Stimulated activated CD8-positive, alpha-beta memory T cell treated with anti-CD3 and anti-CD28 coated beads, Interleukin-15, amount 100 ng/mL, for 48 hours (primary cell): ENCODE measurements at regions not wholly inside any gene's neighbourhood (a gene's known extent, or its start where the extent isn't known, plus 50 kb on each side); places are given as distances from the start of the nearest gene placed in this dataset.
"Not testable (repeated sequence)": the region's sequence is repeated elsewhere in the genome, so short reads cannot be mapped to it uniquely, and the experiment has no call there.

ENCODE experiments used
- DNase-seq, 2 donors: peaks; one replicate each; pipeline ENCODE4 v3.0.0-alpha.2; 2020; ENCODE audit warnings: low read depth in 2 of 2

DNA sequence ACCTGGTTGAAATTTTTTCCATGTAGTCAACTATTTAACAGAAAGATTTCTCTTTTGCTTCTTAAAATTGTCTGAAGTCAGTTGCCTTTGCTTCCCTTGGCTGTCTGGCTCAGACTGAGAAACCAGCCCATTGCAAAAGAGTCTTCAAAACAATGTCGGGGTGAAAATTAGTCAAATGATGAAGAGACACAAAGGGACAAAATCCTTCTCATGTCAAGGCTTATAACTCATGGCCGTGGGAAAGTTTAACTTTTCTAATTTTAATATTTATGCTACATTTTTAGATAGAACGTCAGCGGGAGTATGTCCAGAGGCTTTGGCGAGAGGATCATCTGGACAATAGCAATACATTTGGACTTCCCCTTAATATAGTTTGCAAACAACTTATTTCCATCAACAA lies 127.2 kb downstream of the CD164 start:
- DNase-seq = no peak

DNA sequence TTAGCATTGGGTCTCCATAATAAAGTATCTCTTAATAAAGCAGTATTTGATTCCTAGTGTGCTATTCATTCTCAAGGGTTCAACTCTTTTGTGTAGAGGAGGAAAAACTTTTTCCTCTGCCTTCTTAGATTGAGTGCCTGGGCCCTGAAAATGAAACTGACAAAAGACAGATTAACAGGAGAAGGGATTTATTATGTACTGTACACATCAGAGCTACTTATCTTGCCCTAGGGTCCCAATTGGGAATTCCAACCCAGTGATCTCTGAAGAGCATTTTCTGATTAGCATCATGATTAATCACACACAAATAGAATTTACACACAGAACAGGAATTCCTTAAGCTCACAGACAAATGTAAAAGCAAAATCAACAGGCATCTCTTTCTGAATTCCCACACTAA lies 128.9 kb downstream of the CD164 start:
- DNase-seq = no peak

DNA sequence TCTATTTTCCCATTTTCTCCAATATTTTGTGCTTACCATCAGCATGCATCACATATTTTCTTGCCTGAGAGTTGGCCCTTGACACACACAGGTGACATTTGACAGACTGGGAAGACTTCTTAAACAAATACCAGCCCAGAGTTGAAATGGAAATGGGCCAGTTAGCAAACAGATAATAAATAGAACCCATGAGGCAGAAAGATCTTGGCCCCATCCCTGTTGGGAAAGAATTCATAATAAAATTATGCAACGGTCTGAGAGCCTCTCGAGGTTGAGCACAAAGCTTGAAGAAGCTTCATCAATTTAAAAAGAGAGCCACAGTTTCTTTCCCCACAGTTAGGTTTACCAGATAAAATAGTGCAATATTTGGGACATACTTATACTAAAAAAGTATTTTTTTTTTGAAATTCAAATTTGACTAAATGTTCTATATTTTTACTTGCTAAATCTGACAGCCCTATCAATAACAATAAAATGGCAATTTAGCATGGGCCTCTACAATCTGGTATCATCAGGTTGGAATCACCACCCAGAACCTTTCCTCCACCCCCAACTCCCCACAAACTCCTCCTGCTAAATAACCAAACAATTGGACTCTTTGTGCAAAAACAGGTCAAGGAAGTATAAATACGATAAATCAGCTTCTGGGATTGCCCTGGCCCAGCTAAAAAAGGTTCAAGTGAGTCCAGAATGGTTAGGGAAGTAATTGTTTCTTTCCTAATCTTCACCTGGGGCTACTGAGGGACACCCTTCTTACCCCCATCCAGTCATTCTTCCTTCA lies 129.8 kb downstream of the CD164 start:
- DNase-seq = no peak

DNA sequence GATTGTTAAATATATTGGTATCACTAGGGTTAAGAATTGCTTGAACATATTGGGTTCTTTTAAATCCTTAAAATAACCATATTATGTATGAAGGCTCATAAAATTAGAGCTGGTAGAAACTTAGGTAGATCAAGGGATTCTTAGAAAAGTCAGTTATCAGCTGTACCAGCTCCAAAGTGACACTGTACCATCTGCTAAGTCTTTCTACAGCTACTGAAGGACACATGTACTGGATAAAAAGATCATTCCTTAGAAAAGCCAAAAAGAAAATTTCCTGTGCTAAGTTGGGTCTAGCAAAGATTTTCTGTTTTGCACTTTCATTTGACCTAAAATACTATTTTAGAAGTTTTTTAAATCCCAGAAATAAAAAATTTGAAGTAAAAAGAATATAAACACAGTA lies 130.4 kb downstream of the CD164 start:
- no peak for DNase-seq

DNA sequence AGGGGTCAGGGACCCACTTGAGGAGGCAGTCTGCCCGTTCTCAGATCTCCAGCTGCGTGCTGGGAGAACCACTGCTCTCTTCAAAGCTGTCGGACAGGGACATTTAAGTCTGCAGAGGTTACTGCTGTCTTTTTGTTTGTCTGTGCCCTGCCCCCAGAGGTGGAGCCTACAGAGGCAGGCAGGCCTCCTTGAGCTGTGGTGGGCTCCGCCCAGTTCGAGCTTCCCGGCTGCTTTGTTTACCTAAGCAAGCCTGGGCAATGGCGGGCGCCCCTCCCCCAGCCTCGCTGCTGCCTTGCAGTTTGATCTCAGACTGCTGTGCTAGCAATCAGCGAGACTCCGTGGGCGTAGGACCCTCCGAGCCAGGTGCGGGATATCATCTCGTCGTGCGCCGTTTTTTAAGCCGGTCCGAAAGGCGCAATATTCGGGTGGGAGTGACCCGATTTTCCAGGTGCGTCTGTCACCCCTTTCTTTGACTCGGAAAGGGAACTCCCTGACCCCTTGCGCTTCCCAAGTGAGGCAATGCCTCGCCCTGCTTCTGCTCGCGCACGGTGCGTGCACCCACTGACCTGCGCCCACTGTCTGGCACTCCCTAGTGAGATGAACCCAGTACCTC lies 131.6 kb downstream of the CD164 start:
- DNase-seq = not testable (repeated sequence)

DNA sequence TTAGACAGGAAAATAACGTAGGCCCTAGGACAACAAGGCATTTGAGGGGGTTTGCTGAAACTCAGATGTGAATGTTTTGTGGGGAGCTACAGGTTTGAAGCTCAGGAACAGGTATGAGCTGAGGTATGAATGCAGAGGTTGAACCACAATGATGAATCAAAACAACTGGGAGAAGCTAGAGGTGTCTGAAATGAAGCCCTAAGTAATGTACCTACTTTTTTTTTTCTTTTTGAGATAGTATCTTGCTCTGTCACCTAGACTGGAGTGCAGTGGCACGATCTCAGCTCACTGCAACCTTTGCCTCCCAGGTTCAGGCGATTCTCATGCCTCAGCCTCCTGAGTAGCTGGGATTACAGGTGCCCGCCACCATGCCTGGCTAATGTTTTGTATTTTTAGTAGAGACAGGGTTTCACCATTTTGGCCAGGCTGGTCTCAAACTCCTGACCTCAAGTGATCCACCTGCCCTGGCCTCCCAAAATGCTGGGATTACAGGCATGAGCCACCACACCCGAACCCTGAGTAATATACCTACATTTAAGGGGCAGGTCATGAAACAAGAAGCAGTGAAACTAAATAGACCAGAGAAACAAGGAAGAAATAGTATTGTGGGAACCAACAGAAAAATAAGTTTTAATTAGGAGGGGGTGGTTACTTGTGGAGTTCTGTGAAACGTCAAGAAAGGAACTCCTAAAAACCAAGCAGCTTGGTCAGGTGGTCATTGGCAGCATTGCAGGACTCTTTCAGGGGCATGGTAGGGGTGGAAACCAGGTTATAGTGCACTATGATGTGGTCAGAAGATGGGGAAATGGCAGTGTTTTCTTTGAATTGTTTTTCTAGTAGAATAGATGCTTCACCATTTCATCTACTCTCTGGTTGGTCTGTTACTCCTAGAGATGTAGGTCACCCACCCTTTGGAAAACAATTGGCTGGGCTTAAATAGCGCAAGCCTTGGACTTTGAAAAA lies 138.1 kb downstream of the CD164 start:
- no peak for DNase-seq

DNA sequence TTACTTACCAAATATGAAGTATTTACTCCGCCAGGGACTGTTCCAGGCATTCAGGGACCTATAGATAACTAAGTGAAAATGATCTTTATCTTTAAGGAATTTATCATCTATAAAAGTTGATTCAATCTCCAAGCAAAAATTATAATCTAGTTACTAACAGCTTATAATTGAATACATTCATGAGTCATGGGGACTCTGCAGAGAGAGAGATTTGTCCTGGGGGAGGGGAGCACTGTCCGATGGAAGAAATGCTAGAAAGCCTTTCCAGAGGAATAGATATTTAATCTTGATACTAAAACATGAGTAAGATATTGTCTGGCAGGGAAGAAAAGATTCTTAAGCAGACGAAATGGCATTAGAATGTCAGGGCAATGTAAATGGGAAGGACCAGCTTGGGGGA lies 139.3 kb downstream of the CD164 start:
- no peak for DNase-seq

DNA sequence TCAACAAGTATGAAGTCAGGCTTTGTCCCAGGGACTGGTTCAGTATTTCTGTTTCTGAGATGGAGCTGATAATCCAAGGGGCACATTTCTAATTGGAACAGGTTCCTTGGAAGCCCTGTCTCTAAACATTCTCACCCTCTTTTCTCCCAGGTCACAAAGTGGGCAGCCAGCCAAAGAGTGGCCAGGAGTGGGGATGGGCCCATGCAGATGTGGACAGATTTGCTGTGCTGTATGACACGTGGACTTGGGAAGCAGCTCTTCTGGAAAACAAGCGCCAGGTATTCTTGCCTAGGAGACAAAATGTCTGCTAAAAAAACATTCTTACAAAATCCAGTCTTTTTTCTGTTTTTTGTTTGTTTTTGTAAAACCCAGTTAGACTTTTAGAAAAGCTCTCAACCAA lies 140.2 kb downstream of the CD164 start:
- DNase-seq = no peak

DNA sequence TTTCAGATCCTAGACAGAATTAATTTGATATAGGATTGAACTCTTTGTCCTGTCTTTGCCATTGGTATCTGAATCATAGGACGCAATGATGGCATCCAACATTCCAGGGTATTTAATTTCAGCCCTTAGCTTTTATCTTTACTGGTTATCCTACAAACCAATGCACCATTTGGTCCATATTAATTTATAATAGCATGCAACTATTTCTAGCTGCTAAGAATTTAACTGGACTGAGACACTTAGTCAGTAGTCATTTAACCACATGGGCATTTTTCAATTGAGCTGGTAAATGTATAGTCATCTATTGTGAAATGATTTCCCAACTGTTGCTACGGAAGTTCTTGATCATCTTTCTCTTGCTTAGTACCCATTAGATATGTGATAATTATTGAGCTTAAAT lies 141.1 kb downstream of the CD164 start:
- DNase-seq = no peak

DNA sequence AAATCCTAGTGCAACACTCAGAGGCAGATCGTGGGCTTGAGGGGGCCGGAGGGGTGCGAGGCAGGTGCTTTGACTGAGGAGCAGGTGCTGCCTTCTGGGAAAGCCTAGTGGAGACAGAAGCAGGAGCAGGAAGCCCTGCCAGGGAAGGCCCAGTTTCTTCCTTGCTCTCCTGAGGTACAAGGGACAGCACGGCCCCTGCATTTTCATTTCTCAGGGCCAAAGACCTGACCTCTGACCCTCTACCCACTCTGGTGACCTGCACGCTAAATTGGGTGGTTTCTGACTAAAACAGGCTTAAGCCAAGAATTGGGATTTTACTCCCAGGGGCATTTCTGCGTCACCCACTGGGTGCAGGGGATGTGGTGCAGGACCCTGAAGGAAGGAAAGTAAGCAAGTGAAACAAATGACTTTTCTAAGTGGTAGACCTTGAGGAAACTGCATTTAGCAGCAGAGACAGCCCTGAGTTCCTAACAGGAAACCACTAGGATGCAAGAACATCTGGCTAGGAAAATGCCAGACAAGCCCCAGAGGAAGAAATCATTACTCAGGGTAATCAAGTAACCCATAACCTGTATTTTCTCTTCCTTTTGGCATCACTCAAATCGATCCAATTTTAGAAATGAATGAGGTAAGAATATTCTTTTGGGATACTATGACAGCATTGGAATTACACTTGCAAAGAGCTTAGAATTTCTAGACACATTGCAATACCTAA lies 141.7 kb downstream of the CD164 start:
- DNase-seq = no peak

DNA sequence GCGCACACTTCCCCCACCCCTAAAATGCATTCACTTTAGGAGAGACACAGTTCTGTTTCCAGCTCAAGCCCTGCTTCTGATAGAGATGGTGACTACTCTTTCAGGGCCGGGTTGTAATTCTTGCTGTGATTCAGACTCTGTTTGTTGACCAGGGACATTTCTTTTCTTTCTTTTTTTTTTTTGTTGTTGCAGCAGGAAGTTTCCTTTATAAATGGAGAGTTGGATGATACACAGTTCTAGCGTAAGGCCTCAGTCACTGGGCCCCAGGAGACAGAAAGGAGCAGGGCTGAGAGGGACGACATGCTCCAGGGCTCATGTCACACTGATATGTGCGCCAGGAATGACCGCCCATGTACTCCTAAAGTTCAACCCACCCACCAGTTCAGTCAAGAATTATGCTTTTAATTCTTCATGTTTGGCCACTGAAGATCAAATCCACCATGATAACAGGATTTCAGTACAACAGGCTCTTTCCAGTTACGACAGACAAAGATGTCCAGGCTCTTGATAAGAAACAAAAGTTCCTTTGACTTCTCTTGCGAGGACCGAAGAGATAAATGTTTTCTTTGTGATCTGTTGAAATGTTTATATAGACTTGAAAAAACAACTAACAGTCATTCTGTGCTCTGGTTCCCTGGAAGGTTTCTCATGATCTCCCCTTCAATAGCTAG lies 142.5 kb downstream of the CD164 start:
- no peak for DNase-seq

DNA sequence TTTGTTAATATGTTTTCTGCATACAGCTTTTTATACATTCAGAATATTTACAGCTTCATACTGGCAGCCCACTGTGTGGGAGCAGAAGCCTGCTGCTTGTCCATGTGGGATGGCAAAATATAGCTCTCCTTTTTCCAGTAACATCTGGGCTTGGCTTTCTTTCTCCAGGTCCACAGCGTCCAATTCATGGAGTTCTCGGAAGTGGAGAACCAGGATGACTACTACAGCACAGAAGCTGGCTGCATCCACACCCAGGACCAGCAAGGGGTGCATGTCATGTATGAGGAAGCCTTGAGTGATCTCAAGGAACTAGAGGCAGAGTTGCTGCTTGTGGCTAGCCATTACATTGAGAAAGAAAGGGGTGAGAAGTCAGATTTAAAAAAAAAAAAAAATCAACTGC lies 143.1 kb downstream of the CD164 start:
- no peak for DNase-seq

DNA sequence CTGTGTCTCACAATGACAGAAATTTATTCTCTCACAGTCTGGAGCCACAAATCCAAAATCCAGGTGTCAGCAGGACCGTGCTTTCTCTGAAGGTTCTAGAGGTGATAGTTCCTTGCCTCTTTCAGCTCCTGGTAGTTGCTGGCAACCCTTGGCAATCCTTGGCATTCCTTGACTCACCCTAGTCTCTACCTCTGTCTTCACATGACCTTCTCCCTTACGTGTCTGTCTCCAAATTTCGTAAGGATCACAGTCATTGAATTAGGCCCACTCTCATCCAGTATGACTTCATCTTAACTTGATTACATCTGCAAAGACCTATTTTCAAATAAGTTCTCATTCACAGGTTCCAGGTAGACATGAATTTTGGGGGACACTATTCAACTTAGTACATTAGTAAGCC lies 143.1 kb downstream of the CEP57L1 start:
- DNase-seq = no peak

DNA sequence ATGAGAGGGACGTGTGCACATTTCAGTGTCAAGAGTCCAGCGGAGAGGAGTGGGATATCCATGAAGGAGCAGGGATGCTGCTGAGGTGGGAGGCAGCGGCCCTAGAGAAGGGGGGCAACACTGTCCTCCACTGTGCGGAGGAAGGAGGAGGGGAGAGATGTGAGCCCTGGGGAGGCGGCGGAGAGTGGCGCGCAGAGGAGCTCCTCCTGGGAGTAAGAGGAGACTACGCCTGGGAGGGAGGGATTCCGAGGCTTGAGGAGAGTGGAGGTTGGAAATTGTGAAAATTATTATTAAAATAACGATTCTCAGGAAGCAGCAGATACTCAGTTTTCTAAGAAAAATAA lies 142.7 kb downstream of the CEP57L1 start:
- no peak for DNase-seq

DNA sequence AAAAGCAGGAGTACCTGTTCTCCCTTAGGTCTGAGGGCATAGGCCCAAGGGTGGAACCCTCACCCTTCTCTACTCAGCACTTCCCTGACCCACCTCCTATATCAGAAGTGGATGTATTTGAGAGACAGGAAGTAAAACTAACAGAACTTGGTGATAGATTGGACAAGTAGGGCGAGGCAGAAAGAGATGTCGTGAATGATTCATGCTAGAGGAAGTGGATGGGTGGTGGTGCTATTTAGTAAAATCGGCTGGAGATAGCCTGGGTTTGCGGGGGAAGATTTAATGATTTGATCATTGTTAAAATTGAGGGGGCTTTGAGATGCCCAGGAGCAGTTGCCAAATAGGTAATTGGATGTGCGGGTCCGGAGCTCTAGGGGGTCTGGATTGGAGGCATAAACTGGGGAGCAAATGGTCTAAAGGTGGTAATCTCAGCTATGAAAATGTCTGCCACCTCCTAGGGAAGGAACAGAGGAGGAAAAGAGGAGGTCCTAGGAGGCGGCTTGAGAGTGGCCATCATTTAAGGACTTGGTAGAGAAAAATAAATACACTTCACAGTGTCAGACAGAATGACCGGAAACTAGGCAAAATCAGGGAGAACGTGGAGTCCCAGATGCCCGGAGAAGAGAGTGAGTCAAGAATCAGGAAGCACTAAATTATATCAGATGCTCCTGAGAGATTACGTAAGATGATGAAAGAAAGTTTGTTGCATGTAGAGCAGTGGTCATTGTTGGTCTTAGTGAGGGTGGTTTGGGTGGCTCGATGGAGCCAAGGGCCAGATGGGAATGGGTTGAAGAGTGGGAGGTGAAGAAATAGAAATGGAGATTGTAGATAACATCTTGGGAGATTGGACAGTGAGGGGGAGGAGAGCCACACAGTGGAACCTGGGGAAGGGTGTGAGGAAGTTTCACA lies 142.0 kb downstream of the CEP57L1 start:
- no peak for DNase-seq

DNA sequence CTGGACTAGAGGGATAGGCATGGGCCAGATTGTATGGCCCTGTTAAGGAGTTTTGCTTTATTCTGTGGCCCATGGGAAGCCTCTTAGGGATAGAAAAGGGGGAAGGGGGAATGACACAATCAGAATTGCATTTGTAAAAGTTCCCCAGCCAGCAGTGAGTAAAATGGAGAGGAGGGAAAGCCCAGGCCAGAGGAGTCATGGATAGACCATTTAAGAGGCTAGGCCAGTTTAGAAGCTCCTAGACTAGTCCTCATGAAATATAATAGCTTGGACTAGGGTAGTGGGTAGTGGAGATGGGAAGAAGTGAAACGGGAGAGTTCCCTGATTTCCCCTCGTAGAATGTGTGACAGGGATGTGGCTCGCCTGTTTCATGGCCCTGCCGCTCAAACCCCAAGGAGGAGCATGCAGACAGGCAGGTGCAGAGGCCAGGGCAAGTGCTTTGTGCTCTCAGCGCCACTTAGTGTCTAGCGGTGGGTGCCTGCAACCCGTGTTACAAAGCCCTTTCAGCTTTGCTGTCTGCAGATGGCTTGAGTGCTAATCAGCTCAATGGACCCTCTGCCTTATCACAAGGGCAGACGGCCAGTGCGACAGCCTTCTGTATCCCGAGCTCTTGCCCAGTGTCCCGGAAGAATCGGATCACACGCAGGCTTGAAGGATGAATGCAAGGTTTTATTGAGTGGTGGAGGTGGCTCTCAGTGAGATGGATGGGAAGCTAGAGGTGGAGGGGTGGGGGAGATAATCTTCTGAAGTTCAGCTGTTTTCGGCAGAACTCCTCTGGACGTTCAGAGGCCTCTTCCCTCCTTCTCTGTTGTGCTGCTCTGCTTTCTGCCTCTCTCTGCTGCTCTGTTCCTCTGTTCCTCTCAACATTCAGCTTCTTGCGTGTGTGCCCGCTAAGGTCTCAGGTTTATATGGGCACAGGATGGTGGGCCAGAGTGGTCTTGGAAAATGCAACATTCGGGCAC lies 141.1 kb downstream of the CEP57L1 start:
- peak in 1 of 2 donors; percentile 2 for DNase-seq

DNA sequence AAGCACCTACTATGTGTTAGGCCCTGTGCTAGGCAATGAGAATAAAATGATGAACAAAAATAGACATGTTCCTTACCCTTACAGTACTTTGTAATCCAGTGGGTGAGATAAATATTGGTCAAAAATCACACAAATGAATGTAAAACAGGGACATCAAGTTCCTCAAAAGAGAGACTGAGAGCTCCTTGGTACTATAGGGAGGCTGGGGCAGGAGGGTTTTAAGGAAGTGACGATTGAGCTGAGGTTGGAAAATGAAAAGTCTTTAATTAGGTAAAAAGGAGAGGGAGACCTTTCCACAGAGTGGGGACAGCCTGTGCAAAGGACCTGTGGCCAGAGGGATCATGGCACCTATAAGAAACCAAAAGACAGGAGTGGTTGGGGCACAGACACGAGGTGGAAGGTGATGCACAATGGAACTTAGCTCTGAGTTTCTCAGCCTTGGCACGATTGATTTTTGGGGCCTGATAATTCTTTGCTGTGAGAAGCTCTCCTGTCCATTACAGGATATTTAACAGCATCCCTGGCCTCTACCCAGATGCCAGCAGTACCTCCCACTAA lies 140.3 kb downstream of the CEP57L1 start:
- no peak for DNase-seq

DNA sequence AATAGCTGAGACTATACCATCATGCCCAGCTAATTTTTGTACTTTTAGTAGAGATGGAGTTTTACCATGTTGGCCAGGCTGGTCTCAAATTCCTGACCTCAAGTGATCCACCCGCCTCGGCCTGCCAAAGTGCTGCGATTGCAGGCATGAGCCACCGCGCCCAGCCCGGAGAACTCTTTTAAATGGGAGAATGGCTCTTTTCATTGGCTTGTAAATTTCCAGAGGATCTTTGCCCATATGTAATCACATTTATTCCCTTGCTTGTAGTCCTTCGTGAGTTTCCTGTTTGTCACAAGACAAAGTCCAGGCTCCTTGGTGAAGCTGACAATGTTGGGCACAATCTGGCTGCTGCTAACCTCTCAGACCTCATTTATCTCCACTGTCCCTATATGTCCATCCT lies 135.1 kb downstream of the CEP57L1 start:
- no peak for DNase-seq

DNA sequence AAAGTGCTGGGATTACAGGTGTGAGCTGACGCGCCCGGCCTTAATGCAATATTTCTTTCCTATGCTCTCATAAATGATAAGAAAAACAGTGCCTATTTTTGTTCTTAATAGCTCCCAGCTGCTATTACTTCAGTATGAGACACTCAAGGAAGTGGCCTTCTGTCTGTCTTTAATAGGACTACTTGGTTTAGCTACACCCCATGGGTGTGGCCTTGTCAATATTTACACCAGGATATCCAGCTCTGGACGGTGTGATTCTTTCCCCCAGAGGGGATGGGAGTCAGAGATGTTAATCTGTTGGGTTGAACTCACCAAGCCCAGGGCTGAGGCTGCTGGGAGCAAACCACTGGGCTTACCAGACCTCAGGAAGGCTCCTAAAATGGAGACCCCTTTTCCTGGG lies 134.2 kb downstream of the CEP57L1 start:
- no peak for DNase-seq
